GM21529 (cell line): ENCODE measurements at regions not wholly inside any gene's neighbourhood (a gene's known extent, or its start where the extent isn't known, plus 50 kb on each side); places are given as distances from the start of the nearest gene placed in this dataset.
A peak's percentile ranks its signal among the peaks of the same experiment; 100 is the strongest.

ENCODE experiments used
- ATAC-seq: cut with Tn5 transposase; IDR thresholded peaks from one replicate; pipeline ENCODE4 v1.9.1; 2021; ENCODE audit not compliant: unreplicated experiment

DNA sequence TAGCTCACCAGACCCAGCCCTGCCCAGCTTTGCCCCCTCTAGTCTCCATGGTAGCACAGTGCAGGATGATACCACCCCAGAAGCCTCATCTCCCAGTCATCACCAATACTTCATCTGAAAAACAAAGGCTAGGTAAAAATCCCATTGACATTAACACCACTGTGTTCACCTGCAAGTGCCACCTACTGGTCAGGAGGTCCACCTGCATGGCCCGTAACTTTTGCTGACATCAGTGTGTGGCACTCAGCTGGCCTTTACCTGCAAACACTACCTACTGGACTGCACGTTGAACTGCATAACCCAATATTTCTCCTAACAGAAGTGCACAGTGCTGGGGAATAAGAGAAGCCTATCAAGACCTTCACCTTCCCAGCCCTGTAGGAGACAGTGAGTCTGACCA lies 234.7 kb upstream of the ADGRB3 start:
- ATAC-seq, result no peak

DNA sequence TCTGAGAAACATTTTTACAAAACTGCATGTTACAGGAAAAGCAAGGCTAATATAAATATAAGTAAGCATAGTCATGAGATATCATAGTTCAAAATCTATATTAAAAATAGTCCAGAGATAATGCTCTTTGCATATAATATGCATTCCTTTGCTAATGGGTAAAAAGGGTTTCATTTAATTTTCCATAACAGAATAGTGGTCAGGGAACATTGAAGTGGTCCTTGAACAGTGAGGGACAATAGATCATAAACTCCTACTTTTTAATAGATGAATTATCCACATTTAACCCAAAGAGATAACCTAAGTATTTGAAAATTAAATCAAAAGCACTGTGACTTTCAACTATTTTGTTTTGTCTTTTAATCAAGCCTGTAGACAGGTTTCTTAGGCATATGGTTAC lies 243.1 kb upstream of the ADGRB3 start:
- no peak for ATAC-seq

DNA sequence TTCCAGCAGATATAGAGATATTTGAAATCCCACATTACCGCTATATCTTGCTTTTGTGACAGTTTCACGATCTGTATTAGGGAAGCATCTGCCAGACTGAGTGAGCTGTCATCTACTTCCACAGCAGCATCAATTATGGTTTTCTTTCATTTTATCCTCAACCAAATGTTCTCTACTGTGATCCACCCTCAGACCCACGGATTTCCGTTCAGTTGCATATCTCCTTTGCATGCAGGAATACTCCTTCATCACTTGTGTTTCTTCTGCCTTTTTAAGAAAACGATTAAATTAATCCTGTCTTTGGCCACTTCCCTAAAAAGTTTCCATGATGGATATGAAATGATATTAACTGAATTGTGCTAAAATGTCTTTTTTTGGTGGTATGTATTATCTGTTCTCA lies 262.1 kb upstream of the ADGRB3 start:
- ATAC-seq, result no peak

DNA sequence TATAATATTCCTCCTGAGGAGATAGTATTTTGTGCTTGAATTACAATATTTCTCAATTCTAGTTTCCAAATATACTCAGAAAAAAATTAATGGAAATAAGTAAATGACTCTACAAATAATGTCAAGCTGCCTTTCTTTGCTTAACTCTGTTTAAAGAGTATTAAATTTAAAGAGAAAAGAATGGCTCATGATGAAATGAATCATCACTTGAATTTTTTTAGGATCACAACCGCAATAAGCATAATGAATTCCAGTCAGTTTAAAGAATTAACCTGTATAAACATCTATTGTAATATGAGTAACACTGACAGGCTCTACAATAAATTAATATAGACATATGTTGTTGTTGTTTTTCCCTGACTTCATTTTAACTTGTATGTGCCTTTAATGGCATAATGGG lies 266.2 kb upstream of the ADGRB3 start:
- no peak for ATAC-seq

DNA sequence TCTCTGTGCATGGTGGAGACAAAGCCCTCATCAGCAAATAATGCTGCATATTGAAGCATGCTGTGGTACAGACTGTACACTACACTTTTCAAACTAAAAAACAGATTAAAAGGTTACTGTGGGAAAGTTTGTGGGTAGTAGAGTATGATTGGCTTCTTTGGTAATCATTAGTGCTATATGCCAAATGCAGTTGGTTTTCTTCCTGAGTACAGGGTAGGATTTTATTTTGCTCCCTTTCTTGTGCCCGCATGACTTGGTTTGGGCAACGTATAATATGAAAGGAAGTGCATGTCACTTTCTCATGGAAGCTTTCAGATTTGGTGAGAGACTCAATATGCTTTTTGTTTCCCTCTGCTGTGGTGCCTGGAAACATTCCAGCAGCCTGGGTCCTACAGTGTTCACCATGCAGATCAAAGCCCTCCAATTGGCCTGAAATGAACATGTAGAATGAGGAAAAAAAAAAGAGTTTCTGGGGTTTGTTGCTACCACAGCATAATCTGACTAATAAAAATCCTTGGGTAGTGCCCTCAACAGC lies 270.7 kb upstream of the ADGRB3 start:
- ATAC-seq, result no peak

DNA sequence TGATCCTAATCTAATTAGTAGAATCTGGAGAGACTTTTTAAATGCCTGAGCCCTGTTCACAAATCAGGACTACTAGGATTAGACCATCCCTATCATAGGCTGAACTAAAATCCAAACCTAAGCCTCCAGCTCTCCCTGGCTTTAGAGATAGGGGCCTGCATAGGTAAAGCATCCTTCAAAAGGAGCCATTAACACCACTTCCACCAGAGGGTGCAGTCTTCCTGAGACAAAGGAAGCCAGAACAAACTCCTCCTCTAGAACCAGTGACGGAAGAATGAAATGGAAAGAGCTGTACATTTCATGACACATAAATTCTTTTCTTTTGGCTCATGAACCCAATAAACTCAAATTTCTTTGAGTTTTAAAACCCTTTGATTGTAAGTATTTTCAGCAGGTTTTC lies 291.2 kb upstream of the ADGRB3 start:
- ATAC-seq, result peak; percentile 68

DNA sequence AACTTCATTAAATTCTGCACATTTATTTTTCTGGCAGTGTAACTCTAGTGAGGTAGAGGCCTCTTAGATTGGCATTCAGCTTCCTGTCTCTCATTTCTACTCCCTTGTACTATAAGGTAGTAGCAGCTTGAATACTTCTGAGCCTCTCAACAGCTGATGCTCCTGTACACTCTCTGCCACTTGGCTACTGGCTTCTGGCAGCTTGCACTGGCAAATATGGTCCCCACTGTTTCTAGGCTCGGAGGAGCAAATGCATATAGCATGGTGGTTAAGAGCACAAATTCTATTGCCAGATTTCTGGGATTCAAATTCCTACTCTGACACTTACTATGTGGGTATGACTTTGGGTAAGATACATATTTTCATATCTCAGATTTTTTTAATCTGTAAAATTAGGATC lies 292.8 kb upstream of the ADGRB3 start:
- no peak for ATAC-seq

DNA sequence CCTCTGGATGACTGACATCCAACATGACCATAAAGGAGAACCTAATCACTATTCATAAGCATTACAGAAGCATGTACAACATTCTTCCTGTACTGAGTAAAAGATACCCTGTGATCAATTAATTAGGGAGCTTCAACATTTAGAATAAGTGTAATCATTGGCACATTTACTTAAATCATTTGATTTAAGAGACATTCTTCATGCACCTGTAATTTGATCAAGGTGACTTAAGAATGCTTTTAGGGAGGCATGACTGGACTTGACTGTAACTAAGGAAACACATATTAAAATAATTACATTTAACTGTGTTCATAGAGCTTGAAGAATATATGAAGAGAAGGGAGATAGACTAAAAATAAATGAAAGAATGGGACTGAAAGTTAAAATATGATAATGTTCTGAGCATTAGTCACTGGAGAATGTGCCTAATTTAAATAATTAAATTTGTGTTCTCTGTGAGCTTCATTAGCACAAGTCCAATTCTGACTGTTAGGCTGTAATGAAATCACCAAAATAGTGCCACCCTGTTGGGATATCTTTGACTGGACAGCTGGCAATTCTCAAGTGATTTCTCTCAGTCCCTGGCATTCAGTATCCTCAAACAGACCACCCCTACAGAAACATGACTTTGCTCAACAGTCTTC lies 295.5 kb upstream of the ADGRB3 start:
- no peak for ATAC-seq

DNA sequence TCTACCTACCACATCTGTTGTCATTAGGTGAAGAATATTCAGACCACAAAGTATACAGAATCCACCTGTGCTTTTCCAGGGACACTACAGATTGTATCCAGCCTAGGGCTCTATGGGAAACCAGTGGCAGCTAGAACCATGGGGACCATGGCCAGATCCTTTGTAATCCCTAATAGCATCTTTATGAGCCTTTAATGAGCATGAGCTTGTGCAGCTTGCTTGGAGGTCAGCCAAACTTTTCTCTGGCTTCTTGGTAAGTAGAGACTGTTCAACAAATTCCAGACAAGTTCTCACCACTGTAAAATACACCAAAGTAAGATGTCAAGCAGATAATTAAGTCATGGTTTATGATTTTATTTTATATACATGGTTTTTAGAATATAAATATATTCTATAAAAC lies 301.6 kb upstream of the ADGRB3 start:
- ATAC-seq, result no peak

DNA sequence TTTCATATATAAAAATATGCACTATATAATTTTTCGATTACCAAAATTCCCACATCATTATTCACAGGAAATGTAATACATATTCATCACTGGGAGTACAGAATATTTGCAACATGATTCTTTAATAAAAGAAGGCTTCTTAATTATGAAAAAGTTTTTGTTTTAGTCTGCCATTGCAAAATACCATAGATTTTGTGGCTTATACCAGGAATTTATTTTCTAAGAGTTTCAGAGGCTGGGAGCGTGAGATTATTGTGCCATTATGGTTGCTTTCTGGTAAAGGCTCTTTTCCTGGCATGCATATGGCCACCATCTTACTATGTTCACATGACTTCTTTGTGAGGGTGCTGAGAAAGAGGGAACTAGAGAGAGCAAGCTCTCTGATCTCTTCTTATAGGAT lies 306.9 kb upstream of the ADGRB3 start:
- no peak for ATAC-seq

DNA sequence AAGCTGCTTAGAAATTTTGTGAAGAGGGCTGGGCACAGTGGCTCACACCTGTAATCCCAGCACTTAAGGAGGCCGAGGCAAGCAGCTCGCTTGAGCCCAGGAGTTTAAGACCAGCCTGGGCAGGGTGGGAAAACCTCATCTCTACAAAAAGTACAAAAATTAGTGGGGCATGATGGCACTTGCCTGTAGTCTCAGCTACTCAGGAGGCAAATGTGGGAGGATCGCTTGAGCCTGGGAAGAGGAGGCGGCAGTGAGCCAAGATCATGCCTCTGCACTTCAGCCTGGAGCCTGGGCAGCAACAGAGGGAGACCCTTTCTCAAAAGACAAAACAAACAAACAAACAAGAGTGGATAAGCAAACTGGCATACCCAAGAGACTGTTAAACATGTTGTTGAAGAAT lies 308.3 kb upstream of the ADGRB3 start:
- no peak for ATAC-seq

DNA sequence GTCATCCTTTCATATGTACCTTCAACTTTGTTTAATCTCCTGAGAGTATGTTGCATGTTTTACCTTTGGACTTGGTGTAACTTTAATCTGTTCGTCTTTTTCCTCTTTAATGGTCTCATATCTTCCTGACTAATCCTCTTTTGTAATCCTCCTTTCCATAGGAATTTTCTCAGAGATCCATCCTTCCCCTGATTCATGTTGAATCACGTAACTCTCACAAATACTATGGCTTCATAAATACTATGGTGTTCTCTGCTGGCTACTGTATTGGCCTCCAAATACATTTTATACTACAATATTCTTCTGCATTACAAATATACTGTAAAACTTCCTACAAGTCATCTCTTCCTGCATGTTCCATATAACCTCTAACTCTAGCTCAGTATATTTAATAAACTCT lies 317.7 kb upstream of the ADGRB3 start:
- no peak for ATAC-seq

DNA sequence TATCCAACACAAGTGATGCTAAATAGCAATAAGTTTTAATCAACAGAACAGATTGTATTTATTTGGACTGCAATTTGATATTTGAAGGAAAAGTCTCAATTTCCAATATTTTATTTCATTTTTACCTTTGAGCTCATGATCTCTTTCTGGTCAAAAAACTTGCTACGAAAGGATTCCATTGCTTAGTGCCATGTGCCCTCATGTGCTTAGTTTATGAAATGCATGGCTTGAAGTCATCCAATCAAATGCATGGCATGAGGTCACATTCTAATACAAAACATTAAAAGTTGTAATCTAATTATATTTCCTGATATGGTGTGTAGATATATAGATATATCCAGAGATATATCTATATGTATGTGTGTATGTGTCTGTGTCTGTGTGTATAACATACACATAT lies 321.2 kb upstream of the ADGRB3 start:
- ATAC-seq, result no peak

DNA sequence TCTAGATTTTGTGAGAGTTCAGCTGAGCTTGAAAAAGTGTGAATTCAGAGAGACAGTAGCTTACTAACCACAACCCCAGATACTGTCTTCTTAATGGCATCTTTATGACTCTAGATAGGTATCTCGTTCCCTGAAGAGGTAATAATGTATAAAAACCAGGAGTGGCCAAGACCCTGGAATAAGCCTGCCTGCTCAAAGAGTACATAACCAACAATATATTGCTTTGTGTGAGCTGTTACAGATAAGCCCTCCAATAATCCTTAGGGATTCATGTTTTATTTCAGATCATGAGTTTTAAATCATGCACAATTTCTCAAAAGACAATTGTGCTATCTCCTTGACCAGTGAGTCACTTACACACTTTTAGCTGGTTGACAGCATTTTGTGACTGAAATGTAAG lies 327.8 kb upstream of the ADGRB3 start:
- no peak for ATAC-seq

DNA sequence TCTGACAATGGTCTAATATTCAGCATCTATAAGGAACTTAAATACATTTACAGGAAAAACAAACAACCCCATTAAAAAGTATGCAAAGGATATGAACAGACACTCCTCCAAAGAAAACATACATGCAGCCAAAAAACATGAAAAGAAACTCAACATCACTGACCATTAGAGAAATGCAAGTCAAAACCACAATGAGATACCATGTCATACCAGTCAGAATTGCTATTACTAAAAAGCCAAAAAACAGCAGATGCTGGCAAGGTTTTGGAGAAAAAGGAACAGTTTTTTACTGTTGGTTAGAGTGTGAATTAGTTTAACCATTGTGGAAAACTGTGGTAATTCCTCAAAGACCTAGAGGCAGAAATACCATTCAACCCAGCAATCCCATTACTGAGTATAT lies 339.0 kb upstream of the ADGRB3 start:
- ATAC-seq, result no peak

DNA sequence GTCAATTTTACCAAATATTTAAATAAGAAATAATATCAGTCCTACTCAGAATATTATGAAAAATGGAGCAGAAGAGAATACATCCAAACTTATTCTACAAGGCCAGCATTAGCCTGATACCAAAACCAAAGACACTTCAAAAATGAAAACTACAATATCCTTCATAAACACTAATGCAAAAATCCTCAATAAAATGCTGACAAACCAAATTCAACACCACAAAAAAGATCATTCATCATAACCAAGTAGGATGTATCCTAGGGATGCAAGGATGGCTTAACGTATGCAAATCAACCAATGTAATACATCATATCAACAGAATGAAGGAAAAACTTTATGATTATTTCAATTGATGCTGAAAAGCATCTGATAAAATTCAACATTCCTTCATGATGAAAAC lies 352.4 kb upstream of the ADGRB3 start:
- no peak for ATAC-seq

DNA sequence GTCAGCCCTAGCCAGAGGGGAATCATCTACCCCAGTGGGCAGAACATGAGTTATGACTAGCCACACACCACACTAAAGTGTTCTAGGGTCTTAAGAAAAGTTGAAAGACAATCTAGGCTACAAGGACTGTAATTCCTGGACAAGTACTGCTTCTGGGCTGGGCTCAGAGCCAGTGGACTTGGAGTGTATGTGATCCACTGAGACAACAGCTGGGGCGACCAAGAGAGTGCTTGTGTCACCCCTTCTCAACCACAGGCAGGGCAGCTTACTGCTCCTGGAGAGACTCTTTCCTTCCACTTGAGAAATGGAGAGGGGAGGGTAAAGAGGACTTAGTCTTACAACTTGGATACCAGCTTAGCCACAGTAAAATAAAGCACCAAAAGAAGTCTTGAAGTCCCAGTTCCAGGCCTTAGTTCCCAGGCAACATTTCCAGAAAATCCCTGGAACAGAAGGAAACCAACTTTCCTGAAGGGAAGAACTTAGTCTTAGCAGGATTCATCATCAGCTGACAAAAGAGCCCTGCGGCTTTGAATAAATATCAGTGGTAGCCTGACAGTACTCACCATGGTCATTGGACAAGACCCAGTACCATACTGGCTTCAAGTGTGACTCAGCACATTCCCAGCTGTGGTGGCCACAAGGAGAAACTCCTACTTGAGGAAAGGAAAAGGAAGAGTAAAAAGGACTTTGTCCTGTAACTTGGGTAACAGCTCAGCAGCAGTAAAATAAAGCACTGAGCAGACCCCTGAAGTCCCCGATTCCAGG lies 355.1 kb upstream of the ADGRB3 start:
- ATAC-seq, result no peak

DNA sequence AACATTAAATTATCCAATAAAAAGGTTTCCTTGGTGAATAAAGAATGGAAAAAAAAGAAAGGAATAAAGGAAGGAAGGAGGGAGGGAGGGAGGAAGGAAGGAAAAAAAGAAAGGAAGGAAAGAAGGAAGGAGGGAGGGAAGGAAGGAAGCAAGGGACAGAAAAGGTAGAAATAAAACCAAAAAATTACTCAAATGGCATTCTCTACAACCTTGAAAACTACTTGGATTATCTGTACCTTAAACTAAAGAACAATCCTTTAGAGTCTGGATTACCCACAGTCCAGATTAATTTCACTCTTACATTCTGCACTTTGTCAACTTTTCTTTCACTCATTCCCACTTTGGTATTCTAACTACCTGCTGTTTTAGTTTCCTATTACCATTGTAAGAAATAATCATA lies 361.8 kb upstream of the ADGRB3 start:
- no peak for ATAC-seq

DNA sequence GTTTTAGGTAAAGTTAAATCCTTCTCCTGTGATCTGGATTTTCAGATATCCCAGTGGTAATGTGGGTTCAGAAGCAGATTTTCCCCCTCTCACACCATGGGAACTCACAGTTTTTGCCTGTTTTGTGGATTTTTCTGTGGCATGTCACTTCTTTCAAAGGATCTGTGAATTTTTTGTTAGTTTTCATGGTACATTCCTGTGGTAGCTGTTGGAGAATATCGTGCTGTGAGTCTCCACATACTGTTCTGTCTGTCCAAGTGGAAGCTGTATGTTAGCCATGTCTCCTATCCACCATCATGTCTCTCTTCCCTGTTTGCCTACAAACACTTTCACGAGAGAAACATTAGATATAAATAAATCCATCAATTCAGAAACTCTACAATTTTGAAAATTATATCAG lies 378.7 kb upstream of the ADGRB3 start:
- no peak for ATAC-seq

DNA sequence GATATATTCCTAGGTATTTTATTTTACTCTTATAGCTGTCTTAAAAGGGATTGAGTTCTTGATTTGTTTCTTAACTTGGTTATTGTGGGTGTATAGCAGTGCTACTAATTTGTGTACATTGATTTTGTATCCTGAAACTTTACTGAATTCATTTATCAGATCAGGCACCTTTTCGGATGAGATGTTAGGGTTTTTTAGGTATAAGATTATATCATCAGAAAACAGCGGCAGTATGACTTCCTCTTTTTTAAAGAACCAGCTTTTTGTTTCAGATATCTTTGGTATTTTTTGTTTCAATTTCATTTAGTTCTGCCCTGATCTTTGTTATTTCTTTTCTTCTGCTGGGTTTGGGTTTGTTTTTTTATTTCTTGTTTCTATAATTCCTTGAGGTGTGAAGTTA lies 382.4 kb upstream of the ADGRB3 start:
- no peak for ATAC-seq

DNA sequence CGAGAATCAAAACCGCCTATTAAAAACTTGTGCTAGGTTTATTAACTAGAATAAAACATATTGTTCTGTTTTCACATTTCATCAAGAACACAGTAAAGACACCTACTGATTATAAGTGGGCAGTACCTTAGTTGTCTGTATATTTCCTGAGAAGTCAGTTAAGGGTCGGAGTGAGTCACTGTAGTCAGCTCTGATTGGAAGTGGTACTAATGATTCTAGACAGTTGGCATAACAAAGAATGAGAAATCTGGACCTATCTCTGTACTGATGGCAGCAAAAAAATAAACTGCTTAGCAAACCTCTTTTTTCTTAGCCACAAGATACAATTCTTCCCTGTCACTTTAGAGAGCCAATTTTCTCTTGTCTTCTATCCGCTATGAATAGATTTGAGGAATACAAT lies 387.3 kb upstream of the ADGRB3 start:
- ATAC-seq, result no peak

DNA sequence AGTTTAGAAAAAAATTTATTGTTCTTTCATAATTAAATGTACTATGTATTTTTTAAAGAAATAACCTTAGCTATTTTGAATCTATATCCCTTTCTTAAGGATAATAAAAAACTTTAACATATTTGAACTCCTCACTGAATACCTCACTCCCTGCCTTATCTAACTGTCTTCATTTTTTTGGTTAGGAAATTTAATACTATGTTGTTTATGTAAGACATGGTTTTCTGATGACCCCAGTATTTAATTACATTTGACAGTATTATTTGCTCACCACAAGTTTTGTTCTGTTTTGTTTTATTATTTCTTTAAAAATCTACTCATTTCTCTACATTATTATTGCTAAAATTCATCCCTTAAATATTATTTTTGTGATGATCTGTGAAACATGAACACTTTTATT lies 394.4 kb upstream of the ADGRB3 start:
- ATAC-seq, result no peak

DNA sequence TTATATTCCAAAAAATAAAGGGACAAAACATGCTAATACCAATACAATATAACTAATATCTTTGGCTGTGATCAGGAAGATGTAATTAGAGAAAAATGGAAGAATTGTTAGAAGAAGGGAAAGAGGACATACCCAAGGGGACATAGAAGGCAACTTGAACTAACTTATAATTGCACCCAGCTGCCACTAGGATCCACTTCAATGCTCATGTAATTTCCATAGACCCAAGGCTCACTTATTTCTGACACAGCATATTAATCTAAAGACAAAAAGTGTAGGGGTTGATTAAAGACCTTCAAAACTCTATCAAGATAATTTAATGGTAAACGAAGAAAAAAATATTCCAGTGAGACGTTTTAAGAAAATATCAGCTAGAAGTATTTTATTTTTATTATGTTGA lies 396.0 kb upstream of the ADGRB3 start:
- no peak for ATAC-seq
